A673 (cell line): ENCODE measurements at regions not wholly inside any gene's neighbourhood (a gene's known extent, or its start where the extent isn't known, plus 50 kb on each side); places are given as distances from the start of the nearest gene placed in this dataset.

Source experiments
- EZH2 ChIP-seq: fragments of 200-600 bp; sonication (generic); IDR thresholded peaks from 2 replicates; pipeline ENCODE4 v1.6.1; 2017; ENCODE audit warnings: borderline replicate concordance, low read depth, mild to moderate bottlenecking, mixed read lengths, antibody characterized with exemption, low read length; ENCODE audit not compliant: poor library complexity, severe bottlenecking
- TF ChIP-seq, protein P1 (sequence below): fragments of 300-800, 200-600 bp; sonication (generic); conservative IDR thresholded peaks from 2 replicates; pipeline ENCODE4 v1.5.1; 2017; ENCODE audit warnings: low read depth, mild to moderate bottlenecking, antibody characterized with exemption, low read length, moderate library complexity, mixed read lengths

DNA sequence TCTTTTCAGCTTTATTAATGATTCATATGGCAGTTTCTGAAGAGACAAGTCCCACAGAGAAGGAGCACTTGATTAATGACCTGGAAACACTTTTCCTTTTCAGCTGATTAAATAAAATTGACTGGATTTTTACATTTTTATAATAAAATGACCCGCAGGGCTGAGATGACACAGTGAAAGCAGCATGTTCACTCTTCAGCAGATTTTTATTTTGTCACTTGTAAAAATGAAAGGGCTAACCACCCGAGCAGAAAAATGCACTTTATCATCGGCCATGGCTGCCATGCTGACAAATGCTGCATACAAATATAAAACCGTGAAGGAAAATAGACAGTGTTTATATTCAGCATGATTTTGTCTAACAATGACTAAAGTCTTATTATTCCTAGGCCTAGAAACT lies 321.6 kb upstream of the ITGA1 start:
- TF ChIP-seq, protein P1, sequence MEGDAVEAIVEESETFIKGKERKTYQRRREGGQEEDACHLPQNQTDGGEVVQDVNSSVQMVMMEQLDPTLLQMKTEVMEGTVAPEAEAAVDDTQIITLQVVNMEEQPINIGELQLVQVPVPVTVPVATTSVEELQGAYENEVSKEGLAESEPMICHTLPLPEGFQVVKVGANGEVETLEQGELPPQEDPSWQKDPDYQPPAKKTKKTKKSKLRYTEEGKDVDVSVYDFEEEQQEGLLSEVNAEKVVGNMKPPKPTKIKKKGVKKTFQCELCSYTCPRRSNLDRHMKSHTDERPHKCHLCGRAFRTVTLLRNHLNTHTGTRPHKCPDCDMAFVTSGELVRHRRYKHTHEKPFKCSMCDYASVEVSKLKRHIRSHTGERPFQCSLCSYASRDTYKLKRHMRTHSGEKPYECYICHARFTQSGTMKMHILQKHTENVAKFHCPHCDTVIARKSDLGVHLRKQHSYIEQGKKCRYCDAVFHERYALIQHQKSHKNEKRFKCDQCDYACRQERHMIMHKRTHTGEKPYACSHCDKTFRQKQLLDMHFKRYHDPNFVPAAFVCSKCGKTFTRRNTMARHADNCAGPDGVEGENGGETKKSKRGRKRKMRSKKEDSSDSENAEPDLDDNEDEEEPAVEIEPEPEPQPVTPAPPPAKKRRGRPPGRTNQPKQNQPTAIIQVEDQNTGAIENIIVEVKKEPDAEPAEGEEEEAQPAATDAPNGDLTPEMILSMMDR, result no peak
- TF ChIP-seq EZH2, result no peak
